GM21447 (cell line): ENCODE measurements at regions not wholly inside any gene's neighbourhood (a gene's known extent, or its start where the extent isn't known, plus 50 kb on each side); places are given as distances from the start of the nearest gene placed in this dataset.
A peak's percentile ranks its signal among the peaks of the same experiment; 100 is the strongest.

Experiments used
- ATAC-seq: cut with Tn5 transposase; IDR thresholded peaks from one replicate; pipeline ENCODE4 v1.9.1; 2021; ENCODE audit not compliant: unreplicated experiment

- no peak for ATAC-seq
Measured at GRCh38 chr4:161133586-161134276, 1030.1 kb downstream of the FSTL5 start.

GRCh38 chr4:161132715-161133425 lies 1030.9 kb downstream of the FSTL5 start:
- ATAC-seq, result peak; percentile 74

GRCh38 chr4:161121451-161121850 lies 1042.3 kb downstream of the FSTL5 start:
- ATAC-seq, result no peak

GRCh38 chr4:161101881-161102280 lies 1061.9 kb downstream of the FSTL5 start:
- no peak for ATAC-seq

- no peak for ATAC-seq
Measured at GRCh38 chr4:161097821-161098220, 1066.0 kb downstream of the FSTL5 start.

- ATAC-seq, result no peak
Measured at GRCh38 chr4:161061046-161061445, 1102.8 kb downstream of the FSTL5 start.
